Heart left ventricle (tissue), 13 donors: ENCODE measurements at regions not wholly inside any gene's neighbourhood (a gene's known extent, or its start where the extent isn't known, plus 50 kb on each side); places are given as distances from the start of the nearest gene placed in this dataset.

Experiments used
- POLR2A ChIP-seq, 2 donors: fragments of 450-650 bp; IDR thresholded peaks; one replicate each; pipeline ENCODE4 v1.6.1; 2017; ENCODE audit warnings: antibody characterized with exemption in 2 of 2, mild to moderate bottlenecking in 2 of 2, moderate library complexity in 2 of 2
- TF ChIP-seq, protein P1 (sequence below), 12 donors: fragments of 200-600 bp; sonication (generic) in 4 of 12; IDR thresholded peaks; one replicate each; pipeline versions ENCODE4 v1.5.0 to v1.8.0; 2018 to 2022; ENCODE audit warnings: antibody characterized with exemption in 12 of 12, mild to moderate bottlenecking in 5 of 12
- donor health status: ischemic (EF 13 %, LVEDD 7.1; RV severe dilation, severe dysfunction).
- donor health status: DM: no; HTN: yes; CAD: no.
- donor health status: DM: no; HTN: no; CAD: no.
- donor health status: ischemic (EF 25% LVEDD 6.9; RV normal size, moderate dysfunction).
- donor health status: ischemic (EF 25% LVEDD 5.7; RV mildly dilated, moderate dysfunction).
- donor health status: ischemic (EF 35%, LVEDD 5.7; RV mildly dilated, moderate dysfunction).
- donor health status: nonischemic (EF 11% LVEDD 7.7; RV severe dilation, severe dysfunction).
- donor health status: DM: yes; HTN: yes; CAD: no.
- donor health status: PGD.
- donor health status: ischemic (EF 29% LVEDD 5.4; RV normal size, mild dysfunction).
- donor health status: nonischemic (EF 23%, LVEDD 6.1; RV moderate dilation, normal function).

- TF ChIP-seq, protein P1, sequence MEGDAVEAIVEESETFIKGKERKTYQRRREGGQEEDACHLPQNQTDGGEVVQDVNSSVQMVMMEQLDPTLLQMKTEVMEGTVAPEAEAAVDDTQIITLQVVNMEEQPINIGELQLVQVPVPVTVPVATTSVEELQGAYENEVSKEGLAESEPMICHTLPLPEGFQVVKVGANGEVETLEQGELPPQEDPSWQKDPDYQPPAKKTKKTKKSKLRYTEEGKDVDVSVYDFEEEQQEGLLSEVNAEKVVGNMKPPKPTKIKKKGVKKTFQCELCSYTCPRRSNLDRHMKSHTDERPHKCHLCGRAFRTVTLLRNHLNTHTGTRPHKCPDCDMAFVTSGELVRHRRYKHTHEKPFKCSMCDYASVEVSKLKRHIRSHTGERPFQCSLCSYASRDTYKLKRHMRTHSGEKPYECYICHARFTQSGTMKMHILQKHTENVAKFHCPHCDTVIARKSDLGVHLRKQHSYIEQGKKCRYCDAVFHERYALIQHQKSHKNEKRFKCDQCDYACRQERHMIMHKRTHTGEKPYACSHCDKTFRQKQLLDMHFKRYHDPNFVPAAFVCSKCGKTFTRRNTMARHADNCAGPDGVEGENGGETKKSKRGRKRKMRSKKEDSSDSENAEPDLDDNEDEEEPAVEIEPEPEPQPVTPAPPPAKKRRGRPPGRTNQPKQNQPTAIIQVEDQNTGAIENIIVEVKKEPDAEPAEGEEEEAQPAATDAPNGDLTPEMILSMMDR (IDR thresholded peaks at IDR 0.05): no peak
- TF ChIP-seq POLR2A (IDR thresholded peaks at IDR 0.05): no peak
Observed at GRCh38 chr5:97670447-97670846, 487.4 kb upstream of the RIOK2 start.
